ENCODE measurements at regions not wholly inside any gene's neighbourhood (a gene's known extent, or its start where the extent isn't known, plus 50 kb on each side); places are given as distances from the start of the nearest gene placed in this dataset.
"Not testable (repeated sequence)": the region's sequence is repeated elsewhere in the genome, so short reads cannot be mapped to it uniquely, and the experiment has no call there.

DNA sequence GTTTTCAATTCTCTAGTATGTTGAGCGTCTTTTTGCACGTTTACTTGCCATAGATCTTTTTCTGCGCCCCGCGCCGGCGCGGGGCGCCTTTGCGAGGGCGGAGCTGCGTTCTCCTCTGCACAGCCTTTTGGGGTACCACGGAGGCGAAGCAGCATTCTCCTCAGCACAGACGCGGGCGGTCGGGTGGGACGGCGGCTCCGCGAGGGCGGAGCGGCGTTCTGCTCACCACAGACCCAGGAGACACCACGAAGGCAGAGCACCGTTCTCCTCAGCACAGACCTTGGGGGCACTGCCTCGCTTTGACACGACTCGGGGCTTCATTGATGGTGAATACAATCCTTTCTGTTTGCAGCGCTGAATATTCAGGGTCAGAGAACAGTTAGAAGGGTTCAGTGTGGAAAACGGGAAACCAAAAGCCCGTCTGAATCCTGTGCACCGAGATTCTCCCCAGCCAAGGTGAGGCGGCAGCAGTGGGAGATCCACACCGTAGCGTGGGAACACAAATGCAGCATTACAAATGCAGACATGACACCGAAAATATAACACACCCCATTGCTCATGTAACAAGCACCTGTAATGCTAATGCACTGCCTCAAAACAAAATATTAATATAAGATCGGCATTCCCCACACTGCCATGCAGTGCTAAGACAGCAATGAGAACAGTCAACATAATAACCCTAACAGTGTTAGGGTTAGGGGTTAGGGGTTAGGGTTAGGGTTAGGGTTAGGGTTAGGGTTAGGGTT lies 190.7 kb upstream of the VIPR2 start:
- DNase-seq (ENCODE audit: low spot score) = not testable (repeated sequence)

DNA sequence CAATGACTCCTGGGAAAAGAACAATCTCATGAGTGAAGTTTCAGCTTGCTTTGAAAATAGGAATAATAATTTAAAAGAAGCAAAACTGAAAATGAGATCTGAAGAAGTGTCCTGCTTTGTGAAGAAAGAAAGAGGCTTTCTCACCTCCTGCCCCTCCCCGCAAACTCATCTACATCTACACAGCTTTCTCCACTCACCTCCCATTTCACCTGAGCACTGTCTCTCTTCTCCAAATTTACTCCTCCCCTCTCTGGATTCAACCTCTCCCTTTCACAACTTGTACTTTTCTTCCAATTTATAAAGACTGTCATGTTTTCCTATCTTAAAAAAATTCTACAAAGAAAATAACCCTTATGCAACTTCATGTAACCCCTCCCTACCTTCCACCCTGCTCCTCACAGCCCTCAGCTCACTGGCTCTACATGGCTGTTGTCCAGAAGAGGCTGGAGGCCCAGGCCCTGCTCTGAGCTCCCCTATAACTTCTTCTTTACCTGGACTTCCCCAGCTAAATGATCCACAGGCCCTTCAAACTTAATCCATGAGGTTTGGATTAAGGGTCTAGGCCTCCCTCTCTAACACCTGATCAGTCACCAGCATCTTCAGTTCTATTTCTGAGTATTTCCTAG lies 188.3 kb upstream of the VIPR2 start:
- DNase-seq (ENCODE audit: low spot score) = not testable (repeated sequence)

DNA sequence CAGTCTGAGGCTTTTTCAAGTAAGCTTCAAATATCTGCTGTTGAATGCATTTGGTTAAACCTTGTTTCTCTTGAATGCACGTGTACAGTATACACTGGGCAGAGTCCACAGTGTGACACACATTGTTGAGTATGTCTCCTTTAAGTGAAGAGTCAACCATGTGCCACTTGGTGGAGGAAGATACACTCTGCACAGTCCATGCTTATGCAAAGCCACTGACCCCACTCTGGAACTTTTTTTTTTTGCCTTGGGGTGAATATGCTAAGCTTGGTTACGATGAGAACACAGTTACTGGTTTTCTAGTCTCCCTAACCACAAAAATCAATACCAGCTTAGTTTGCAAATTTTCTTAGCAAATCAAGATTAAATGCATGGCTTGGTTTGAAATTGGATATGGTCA lies 186.8 kb upstream of the VIPR2 start:
- DNase-seq (ENCODE audit: low spot score) = no peak

DNA sequence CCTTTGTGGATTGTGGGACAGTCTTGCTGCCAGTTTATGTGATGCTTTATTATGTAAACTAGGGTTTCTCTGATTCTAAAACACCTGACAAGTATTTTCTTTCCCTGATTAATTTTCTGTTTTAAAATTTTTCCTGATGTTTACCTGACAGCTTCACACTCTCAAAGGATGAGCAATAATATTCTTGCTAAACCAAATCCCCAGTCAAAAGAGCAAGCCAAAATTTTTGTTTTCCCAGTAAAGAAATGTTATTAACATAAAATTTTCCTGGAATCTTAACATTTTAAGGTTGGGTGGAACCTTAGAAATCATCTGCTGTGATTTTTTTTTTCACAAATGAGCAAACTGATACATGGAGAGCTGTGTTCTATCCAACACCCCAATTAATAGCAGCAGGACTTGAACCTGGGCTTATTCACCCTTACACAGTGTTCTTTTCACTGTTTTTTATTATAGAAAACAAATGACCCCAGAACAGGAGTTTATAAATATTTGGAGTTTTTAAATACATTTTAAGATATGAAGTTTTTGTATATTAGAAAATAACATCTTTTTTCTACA lies 185.2 kb upstream of the VIPR2 start:
- DNase-seq (ENCODE audit: low spot score) = no peak

DNA sequence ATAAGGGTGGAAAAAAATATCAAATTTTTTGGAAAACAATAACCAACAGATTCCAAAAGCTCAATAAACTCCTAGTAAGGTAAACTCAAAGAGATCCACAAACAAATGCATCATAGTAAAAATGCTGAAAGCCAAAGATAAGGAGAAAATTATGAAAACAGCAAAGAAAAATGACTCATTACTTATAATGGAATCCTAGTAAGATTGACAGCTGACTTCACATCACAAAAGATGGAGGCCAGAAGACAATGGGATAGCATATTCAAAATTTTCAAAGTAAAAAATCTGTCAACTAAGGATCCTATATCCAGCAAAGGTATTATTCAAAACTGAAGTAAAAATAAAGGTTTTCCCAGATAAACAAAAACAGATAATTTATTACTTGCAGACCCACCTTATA lies 183.4 kb upstream of the VIPR2 start:
- no peak for DNase-seq (ENCODE audit: low spot score)

- no peak for DNase-seq (ENCODE audit: low spot score)
Observed at GRCh38 chr7:159323359-159323758, 178.7 kb upstream of the VIPR2 start.

GRCh38 chr7:159321278-159321677 lies 176.6 kb upstream of the VIPR2 start:
- no peak for DNase-seq (ENCODE audit: low spot score)

GRCh38 chr7:159318682-159319351 lies 174.2 kb upstream of the VIPR2 start:
- DNase-seq (ENCODE audit: low spot score) = no peak

GRCh38 chr7:159317294-159317693 lies 172.6 kb upstream of the VIPR2 start:
- DNase-seq (ENCODE audit: low spot score) = no peak

DNA sequence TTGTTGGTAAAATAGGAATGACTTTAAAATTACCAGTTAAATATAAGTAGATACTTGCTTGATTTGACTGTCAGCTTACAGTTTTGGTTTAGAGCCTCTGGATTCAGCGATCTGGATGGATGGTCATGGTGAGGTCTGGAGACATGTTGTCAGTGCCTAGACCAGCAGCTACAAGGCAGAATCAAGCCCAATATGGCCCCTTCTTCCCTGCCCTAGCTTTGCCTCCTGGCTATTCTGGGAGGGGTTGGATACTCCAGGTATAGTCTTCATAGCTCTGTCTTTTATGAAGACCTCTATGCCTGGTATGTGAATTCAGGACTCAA lies 166.5 kb upstream of the VIPR2 start:
- no peak for DNase-seq (ENCODE audit: low spot score)

DNA sequence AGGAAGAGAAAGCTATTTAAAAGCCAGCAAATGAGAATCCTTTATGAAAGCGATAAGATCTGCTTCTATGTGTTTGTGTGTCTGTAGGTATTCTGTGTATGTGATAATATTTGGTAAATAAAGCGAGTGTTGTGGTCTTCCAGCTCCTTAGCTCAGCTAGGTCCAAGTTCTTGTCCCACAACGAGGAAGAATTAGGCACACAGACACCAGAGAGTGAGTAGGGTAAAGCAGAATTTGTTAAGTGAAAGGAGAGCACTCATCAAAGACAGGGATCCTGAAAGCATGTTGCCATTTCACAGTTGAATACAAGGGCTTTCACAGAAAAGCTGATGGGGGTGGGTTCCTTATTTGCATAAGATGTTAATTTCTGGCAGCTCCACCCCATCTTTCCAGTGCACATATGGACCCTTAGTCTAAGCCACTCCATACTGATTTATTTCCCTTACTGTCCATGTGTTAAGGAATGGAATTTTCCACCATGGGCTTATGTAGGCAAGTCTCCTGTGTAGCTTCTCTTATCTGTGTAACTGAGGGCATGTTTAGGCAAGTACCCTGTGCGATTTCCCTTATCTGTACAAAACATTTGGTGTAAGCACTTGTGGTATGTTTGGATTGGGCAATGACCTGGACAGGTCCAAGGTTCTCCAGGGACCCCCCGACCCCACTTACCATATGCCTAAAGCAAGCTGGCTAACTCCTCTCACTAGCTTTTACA lies 165.9 kb upstream of the VIPR2 start:
- no peak for DNase-seq (ENCODE audit: low spot score)

GRCh38 chr7:159309214-159309613 lies 164.5 kb upstream of the VIPR2 start:
- DNase-seq (ENCODE audit: low spot score) = not testable (repeated sequence)

- DNase-seq (ENCODE audit: low spot score) = no peak
Observed at GRCh38 chr7:159306012-159306411, 161.3 kb upstream of the VIPR2 start.

DNA sequence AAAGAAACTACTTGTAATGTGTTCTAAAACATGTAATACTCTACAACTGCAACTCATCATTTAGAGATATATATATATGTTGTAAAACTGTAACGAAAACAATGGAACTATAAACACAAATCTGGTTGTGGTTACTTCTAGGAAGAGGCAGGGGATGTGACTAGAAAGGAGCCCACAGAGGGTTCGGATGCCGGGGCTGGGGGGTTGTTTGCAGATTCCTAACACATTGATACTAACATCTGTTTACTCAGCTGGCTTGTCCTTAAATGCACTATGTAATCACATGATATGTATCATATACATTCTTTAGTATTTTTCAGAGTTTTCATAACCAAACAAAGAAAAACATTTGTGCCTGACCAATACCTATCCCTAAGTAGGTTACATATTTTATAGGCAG lies 160.5 kb upstream of the VIPR2 start:
- not testable (repeated sequence) for DNase-seq (ENCODE audit: low spot score)

DNA sequence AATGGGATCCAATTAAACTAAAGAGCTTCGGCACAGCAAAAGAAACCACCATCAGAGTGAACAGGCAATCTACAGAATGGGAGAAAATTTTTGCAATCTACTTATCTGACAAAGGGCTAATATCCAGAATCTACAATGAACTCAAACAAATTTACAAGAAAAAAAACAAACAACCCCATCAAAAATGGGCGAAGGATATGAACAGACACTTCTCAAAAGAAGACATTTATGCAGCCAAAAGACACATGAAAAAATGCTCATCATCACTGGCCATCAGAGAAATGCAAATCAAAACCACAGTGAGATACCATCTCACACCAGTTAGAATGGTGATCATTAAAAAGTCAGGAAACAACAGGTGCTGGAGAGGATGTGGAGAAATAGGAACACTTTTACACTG lies 158.8 kb upstream of the VIPR2 start:
- not testable (repeated sequence) for DNase-seq (ENCODE audit: low spot score)

DNA sequence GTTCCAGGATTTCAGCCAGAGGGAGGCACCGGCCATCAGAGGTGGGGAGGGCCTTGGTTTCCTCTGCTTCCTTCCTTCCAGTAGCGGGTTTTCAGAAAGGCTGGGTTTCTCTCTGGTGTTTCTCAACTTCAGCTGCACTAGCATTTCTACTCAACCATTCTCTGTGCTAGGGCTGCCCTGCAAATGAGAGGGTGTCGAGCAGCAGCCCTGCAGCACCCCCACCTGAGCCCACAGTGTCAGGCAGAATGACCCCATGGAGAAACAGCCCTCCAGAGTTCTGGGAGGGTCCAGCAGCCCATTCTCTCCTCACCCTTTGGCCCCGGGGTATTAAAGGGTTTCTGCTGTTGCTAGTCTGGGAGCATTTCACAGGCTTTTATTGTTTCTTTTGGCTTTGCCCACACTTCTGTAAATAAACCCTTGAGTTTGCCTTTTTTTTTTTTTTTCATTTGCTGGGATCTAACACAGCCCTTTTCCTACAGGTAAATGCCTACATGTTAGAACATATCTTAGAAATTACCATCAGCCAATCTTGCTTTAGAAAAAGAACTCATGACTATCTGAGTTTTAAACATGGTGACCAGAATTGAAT lies 151.5 kb upstream of the VIPR2 start:
- DNase-seq (ENCODE audit: low spot score) = no peak

DNA sequence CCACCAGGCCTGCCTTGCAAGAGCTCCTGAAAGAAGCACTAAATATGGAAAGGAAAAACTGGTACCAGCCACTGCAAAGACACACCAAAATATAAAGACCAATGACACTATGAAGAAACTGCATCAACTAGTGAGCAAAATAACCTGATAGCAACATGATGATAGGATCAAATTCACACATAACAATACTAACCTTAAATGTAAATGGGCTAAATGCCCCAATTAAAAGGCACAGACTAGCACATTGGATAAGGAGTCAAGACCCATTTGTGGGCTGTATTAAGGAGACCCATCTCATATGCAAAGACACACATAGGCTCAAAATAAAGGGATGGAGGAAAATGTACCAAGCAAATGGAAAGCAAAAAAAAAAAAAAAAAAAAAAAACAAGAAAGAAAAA lies 141.8 kb upstream of the VIPR2 start:
- DNase-seq (ENCODE audit: low spot score) = not testable (repeated sequence)

GRCh38 chr7:159281573-159281972 lies 136.9 kb upstream of the VIPR2 start:
- no peak for DNase-seq (ENCODE audit: low spot score)

DNA sequence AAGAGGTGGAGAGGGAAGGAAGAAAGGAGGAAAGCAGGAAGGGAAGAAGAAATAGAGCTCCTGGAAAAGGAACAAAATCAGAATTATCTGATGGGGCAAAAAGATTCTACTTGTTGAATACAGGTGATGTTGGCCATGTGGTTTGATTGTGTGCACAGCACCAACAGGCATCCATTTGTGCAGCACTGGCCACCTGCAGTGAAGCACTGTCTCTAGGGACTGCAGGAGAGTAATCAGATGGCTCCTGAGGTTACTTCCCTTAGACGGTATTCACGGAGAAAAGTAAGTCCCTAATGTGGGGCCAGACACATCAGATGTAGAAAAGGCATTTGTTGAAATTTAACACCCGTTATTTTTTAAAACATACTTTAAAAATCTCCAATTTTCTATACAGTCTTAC lies 135.3 kb upstream of the VIPR2 start:
- no peak for DNase-seq (ENCODE audit: low spot score)

GRCh38 chr7:159272739-159273138 lies 128.1 kb upstream of the VIPR2 start:
- no peak for DNase-seq (ENCODE audit: low spot score)

GRCh38 chr7:159271781-159272180 lies 127.1 kb upstream of the VIPR2 start:
- no peak for DNase-seq (ENCODE audit: low spot score)

GRCh38 chr7:159269745-159270144 lies 125.1 kb upstream of the VIPR2 start:
- no peak for DNase-seq (ENCODE audit: low spot score)
